Right renal pelvis (tissue), 4 donors: ENCODE measurements at regions not wholly inside any gene's neighbourhood (a gene's known extent, or its start where the extent isn't known, plus 50 kb on each side); places are given as distances from the start of the nearest gene placed in this dataset.
"Not testable (repeated sequence)": the region's sequence is repeated elsewhere in the genome, so short reads cannot be mapped to it uniquely, and the experiment has no call there.

ENCODE experiments used
- DNase-seq, 4 donors: peaks; one replicate each; pipeline ENCODE4 v3.0.0-alpha.2; 2013; ENCODE audit warnings: low read depth in 4 of 4, low spot score in 3 of 4, missing footprints in 1 of 4

GRCh38 chr4:42824278-42824977 is 68.1 kb upstream of the GRXCR1 start:
- no peak for DNase-seq

DNA sequence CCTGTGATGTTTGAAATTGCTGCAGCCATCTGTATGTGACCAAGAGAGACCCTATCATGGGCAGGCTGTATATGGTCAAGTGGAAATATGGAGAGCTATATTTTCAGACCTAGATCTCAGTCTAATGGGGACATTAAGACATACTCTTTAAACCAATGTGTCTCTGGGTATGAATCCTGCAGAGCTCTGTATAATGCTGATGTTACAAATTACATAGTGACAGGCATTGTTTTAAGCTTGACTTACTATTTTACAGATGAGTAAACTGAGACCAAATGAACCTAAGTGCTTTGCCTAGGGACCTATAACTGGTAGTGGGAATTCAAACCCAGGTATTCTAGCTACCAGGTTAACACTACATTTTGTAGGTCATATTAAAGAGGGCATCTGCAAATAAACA is 71.3 kb upstream of the GRXCR1 start:
- DNase-seq = no peak

DNA sequence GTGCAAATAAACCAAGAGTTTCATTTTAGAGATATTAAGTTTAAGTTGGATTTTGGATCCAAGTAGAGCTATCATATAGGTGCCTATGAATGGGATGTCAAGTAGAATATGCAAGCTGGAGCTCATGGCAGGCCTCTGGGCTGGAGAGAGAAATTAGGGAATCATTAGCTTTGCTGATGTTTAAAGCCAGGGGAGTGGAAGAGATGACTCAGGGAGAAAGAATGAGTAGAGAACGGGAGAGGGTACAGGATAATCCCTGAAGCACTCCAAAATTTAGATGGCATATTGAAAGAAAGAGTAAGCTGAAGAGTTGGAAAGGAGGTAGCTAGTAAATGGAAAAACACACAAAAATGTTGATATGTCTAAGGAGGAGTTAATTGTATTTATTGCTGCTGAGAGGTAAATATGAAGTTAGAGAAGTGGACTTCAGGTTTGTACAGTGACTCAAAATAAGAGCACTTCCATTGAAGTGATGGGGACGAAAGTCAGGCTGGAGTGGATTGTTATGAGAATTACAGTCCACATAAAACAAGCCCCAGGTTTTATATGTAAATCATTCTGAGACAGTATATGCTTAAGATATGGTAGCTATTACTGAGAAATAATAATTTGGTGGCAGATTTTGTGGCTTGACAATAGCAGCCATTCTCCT is 72.5 kb upstream of the GRXCR1 start:
- DNase-seq = no peak

DNA sequence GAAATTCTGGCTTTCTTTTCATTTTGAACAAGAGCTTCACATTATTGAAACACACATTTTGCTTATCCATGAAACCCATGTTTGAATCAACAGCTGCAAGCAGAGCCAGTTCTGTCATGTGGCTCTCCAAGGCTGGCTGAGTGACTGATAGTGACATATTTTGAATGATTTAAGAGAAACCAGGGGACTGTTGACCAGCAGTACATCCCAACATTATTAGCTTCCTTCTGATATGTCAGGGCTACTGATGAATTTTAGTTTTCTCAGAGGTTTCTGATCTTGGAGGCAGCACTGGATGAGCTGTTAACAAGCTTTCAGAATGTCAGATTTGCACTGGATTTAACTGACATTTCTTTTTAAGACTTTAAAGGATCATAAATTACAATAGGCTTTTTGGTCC is 74.6 kb upstream of the GRXCR1 start:
- no peak for DNase-seq

GRCh38 chr4:42816880-42817400 is 75.6 kb upstream of the GRXCR1 start:
- DNase-seq = no peak

DNA sequence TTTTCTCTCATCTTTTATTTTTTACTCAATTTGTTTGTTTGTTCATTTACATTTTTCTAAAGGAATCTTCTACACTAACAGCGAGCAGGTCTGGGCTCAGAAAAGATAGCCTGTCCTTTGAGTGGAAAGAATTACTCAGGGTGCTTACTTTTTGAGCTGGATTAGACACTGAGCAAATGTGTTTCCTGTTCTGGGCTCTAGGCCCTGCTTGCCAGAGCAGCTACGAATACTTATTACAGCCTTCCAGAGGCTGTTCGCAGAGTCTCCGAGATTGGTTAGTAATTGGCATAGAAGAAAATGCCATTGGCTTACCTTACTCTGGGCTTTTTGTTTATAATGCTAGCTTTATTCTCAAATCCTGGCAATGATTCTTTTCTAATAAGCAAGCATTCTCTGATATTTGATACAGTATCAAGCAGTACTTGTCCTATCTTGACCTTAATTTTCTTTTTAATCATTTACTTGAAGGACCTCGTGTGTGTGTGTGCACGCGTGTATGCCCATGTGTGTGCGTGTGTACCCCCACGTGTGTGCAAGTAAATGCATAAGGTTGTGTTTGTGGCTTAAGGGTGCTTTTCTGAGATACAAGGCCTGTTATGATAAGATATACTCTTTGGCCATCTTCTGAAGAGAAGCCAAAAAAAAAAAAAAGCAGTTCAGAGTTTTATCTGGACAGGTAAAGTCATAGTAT is 76.2 kb upstream of the GRXCR1 start:
- no peak for DNase-seq

GRCh38 chr4:42809419-42810084 is 83.0 kb upstream of the GRXCR1 start:
- no peak for DNase-seq

DNA sequence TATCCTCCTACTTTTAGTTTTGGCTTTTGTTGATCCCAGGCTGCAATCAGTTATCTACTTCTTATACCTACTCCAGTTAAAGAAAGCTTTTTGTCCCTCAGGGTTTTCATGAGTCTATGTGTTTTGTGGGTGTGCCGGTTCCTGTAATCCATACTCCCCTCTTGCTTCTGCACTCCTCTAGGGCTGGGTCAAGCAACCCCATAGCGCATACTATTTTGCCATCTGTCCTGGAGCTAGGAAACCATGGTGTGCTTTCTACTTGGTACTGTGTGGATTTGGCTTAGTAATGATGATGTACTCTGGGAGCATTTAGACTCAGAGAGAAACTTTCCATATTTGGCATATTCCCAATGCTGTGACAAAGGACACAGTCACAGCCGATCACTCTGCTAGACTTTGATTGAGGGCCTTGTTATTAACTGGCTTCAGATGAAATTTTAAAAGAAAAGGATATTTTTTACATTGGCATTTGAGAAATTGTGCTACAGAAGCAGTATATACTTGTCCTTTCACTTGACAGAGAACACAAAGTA is 86.1 kb upstream of the GRXCR1 start:
- DNase-seq = no peak

- DNase-seq = no peak
Observed at GRCh38 chr4:42789041-42789567, 103.4 kb upstream of the GRXCR1 start.

- DNase-seq = no peak
Observed at GRCh38 chr4:42787079-42787463, 105.4 kb upstream of the GRXCR1 start.

DNA sequence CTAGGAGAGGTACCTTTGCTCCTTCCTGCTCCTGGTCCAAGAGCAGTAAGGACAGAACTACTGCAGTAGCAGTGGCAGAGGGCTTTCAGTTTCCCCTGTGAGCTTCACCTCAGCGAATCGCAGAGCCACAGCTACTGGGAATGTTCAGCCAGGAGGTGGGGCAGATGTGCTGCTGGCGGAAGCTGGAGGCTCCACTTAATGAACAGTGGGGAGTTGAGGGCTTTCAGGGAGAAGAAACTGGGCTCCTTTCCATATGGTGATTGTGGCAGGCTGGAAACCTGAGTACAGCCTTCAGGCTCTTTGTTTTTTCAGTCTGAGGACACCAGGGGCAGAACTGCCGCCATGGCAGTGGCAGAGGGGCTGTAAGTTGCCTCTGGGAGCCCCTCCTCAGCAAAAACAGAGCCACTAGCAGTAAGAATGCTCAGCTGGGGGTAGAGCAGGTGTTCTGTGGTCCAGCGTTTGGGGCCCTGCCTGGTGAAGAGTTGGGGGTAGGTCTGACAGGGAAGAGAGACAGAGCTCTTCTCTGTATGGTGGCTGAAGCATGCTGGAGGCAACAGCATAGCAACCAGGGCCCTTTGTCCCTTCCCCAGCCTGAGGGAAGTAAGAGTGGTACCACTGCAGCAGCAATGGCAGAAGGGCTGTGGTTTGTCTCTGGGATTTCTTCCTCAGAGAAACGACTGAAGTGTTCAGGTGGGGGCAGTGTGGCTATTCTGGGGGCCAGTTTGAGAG is 106.0 kb upstream of the GRXCR1 start:
- DNase-seq = no peak

- no peak for DNase-seq
Observed at GRCh38 chr4:42785817-42786216, 106.7 kb upstream of the GRXCR1 start.

DNA sequence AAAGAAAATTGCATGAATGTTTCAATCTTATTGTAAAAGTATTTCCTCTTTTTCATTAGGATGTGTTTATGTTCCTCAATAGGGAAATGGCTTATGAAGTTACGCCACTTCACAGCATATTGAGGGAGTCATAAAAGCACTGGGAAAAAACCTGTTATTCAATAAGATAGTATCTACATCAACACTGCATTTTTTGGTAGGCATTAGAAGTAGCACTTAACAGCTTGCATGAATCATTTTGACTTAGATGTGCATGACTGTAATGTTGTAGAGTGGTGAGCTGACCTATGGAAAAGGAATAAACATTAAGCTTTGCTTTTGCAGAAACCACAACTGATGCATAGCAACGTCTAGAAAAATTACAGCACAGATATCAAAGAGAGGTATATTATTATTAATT is 111.2 kb upstream of the GRXCR1 start:
- DNase-seq = no peak

- no peak for DNase-seq
Observed at GRCh38 chr4:42778349-42778748, 114.2 kb upstream of the GRXCR1 start.

- DNase-seq = no peak
Observed at GRCh38 chr4:42768125-42768748, 111.3 kb upstream of the ATP8A1 start.

- no peak for DNase-seq
Observed at GRCh38 chr4:42767669-42768068, 110.8 kb upstream of the ATP8A1 start.

- DNase-seq = no peak
Observed at GRCh38 chr4:42761804-42762203, 104.9 kb upstream of the ATP8A1 start.

DNA sequence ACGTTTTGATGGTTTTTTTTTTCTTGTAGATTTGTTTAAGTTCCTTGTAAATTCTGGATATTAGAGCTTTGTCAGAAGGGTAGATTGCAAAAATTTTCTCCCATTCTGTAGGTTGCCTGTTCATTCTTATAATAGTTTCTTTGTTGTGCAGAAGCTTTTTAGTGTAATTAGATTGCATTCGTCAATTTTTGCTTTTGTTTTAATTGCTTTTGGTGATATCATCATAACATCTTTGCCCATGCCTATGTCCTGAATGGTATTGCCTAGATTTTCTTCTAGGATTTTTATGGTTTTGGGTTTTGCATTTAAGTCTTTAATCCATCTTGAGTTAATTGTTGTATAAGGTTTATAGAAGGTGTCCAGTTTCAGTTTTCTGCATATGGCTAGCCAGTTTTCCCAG is 98.1 kb upstream of the ATP8A1 start:
- not testable (repeated sequence) for DNase-seq

DNA sequence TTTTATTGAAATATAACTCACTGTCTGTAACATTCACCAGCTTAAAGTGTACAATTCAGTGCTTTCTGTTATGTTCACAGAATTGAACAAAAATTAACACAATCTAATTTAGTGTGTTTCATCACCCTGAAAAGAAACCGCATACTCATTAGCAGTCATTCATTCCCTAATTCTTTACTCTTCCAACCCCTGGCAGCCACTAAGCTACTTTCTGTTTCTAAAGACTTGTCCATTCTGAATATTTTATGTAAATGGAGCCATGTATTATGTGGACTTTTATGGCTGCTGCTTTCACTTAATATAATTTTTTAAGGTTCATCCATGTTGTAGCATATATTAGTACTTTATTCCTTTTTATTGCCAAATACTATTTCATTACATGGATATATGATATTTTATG is 94.7 kb upstream of the ATP8A1 start:
- no peak for DNase-seq

DNA sequence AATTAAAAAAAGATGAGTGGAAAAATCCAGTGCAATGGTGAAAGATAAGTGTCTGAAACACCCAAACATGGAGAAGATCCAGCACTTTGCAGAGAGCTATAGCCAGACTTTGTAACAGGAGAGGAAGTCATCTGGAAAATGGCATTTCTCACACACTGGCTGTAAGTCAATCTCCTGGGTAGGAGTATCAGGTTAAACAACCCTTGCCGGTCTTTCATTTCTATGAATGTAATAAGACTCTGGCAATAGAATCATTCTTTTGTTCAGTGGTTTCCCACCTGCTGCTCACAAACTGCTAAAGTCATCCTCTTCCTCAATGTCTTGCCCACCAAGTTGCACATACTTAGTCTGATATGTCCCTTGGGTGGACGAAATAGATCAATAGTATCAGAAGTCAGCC is 94.0 kb upstream of the ATP8A1 start:
- DNase-seq = peak in 3 of 4 donors; percentile 11 to 24 (median 22)
